PC-9 (cell line): ENCODE measurements at regions not wholly inside any gene's neighbourhood (a gene's known extent, or its start where the extent isn't known, plus 50 kb on each side); places are given as distances from the start of the nearest gene placed in this dataset.
"Not testable (repeated sequence)": the region's sequence is repeated elsewhere in the genome, so short reads cannot be mapped to it uniquely, and the experiment has no call there.

Experiments used
- CTCF ChIP-seq: fragments of 200-600 bp; sonication (generic); conservative IDR thresholded peaks from 2 replicates; pipeline ENCODE4 v1.6.1; 2017; ENCODE audit warnings: mixed run types, antibody characterized with exemption, mild to moderate bottlenecking, moderate library complexity
- EZH2 ChIP-seq: fragments of 200-600 bp; sonication (generic); IDR thresholded peaks from 2 replicates; pipeline ENCODE4 v1.8.0; 2017; ENCODE audit warnings: antibody characterized with exemption, low read depth

- TF ChIP-seq CTCF, EZH2: not testable (repeated sequence)
These were observed 50.4 kb upstream of the CDH9 start for GRCh38 chr5:27088822-27089221.
